ENCODE measurements at regions not wholly inside any gene's neighbourhood (a gene's known extent, or its start where the extent isn't known, plus 50 kb on each side); places are given as distances from the start of the nearest gene placed in this dataset.

- DNase-seq (no peak), ATAC-seq (no peak)
- H3K36me3 ChIP-seq (ENCODE audit: low read depth) = no peaks in the 10 kb centered on the region
- intact Hi-C loops (cut with DNase I, micrococcal nuclease) = no loop called here
- H3K4me1 ChIP-seq (ENCODE audit: low read depth) = no peaks in the 10 kb centered on the region
- H3K9me3 ChIP-seq = peaks cover 8% of the 10 kb centered on the region
- TF ChIP-seq CTCF (IDR thresholded peaks at IDR 0.05) = no peak
- H3K4me3 ChIP-seq = no peak overlapping the region
Measured at GRCh38 chr9:673264-673965, 168.1 kb upstream of the DMRT1 start.

- no peak for DNase-seq
Measured at GRCh38 chr9:673966-674526, 167.5 kb upstream of the DMRT1 start.

GRCh38 chr9:675697-676370 lies 165.7 kb upstream of the DMRT1 start:
- intact Hi-C loops (cut with DNase I, micrococcal nuclease) = no loop called here
- ATAC-seq (no peak), DNase-seq (no peak)
- Histone ChIP-seq H3K4me1 (ENCODE audit: low read depth) (no peaks in the 10 kb centered on the region), H3K36me3 (ENCODE audit: low read depth) (no peaks in the 10 kb centered on the region), H3K4me3 (no peak overlapping the region), H3K9me3 (no peaks in the 10 kb centered on the region)
- no peak for TF ChIP-seq CTCF (IDR thresholded peaks at IDR 0.05)

More at GRCh38 chr9:673966-674526, 167.5 kb upstream of the DMRT1 start:
- H3K4me3 ChIP-seq = no peak overlapping the region
- intact Hi-C loops (cut with DNase I, micrococcal nuclease) = no loop called here
- ATAC-seq = peak; percentile 47
- H3K4me1 ChIP-seq (ENCODE audit: low read depth) = no peaks in the 10 kb centered on the region
- no peak for TF ChIP-seq CTCF (IDR thresholded peaks at IDR 0.05)
- H3K36me3 ChIP-seq (ENCODE audit: low read depth) = no peaks in the 10 kb centered on the region
- peaks cover 4% of the 10 kb centered on the region for H3K9me3 ChIP-seq

- no peaks in the 10 kb centered on the region for H3K36me3 ChIP-seq (ENCODE audit: low read depth)
- ATAC-seq (no peak), DNase-seq (no peak)
- no peak for TF ChIP-seq CTCF (IDR thresholded peaks at IDR 0.05)
- H3K4me3 ChIP-seq = no peak overlapping the region
- intact Hi-C loops (cut with DNase I, micrococcal nuclease) = no loop called here
- H3K4me1 ChIP-seq (ENCODE audit: low read depth) = no peaks in the 10 kb centered on the region
- H3K9me3 ChIP-seq = no peaks in the 10 kb centered on the region
Measured at GRCh38 chr9:676780-677438, 164.6 kb upstream of the DMRT1 start.

GRCh38 chr9:677461-678097 lies 163.9 kb upstream of the DMRT1 start:
- no peak for TF ChIP-seq CTCF (IDR thresholded peaks at IDR 0.05)
- H3K4me3 ChIP-seq = no peak overlapping the region
- no peaks in the 10 kb centered on the region for H3K36me3 ChIP-seq (ENCODE audit: low read depth)
- no peaks in the 10 kb centered on the region for H3K9me3 ChIP-seq
- no peak for DNase-seq
- no peak for ATAC-seq
- H3K4me1 ChIP-seq (ENCODE audit: low read depth) = peaks cover 3% of the 10 kb centered on the region
- intact Hi-C loops (cut with DNase I, micrococcal nuclease) = no loop called here
